RWPE1 (cell line): ENCODE measurements at regions not wholly inside any gene's neighbourhood (a gene's known extent, or its start where the extent isn't known, plus 50 kb on each side); places are given as distances from the start of the nearest gene placed in this dataset.
"Not testable (repeated sequence)": the region's sequence is repeated elsewhere in the genome, so short reads cannot be mapped to it uniquely, and the experiment has no call there.

Experiments used
- CTCF ChIA-PET: fragments of 350-600 bp; sonication (Branson Sonifier 250); formaldehyde crosslinking; extraction: SDS; loops from one replicate; lab custom pipeline; 2021; lab: Yijun Ruan, JAX
- POLR2A ChIA-PET: fragments of 400-600 bp; formaldehyde crosslinking; extraction: SDS; loops from one replicate; lab custom pipeline; 2020; ENCODE audit warnings: antibody characterized with exemption; ENCODE audit not compliant: low non-redundant PET; lab: Yijun Ruan, JAX
- DNase-seq: peaks from one replicate; pipeline ENCODE4 v3.0.0; 2012; ENCODE audit warnings: low spot score
- H3K27ac ChIP-seq: fragments of 450-650 bp; 2 replicates; pipeline ENCODE4 v1.5.1; 2017
- TF ChIP-seq, protein P1 (sequence below): fragments of 450-650 bp; conservative IDR thresholded peaks from 2 replicates; pipeline ENCODE4 v1.5.1; 2017; ENCODE audit warnings: low read depth, mild to moderate bottlenecking

DNA sequence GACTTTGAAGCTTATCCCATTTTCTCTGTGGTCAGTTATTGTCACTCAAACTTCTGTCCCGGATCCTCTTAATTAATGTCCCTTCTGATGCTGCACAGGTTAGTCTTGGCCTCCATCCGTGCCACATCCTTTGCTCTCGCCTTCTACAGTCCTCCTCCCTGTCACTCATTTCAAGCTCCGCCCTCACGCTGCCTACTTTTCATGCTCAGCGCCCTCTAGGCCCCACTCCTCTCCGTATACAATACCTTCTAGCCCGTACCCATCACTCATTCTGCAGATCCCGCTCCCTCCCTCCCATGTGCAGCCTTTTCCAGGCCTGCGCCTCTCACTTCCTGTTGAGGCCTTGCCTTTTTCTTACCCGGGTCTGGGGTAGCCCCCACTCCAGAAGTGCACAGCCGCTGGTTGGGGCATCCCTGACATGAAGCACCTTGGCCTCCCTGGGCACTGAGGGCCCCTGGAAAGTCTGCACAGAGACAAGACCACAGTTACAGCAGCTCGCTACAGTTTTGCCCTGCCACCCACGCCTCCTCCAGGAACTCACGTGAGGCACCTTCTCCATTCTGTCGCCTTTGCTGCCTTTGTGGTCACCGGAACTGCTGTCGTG is 88.5 kb upstream of the SLC25A48 start:
- POLR2A ChIA-PET, result no interaction called here
- no peak overlapping the region for H3K27ac ChIP-seq
- no peak for DNase-seq
- TF ChIP-seq, protein P1, sequence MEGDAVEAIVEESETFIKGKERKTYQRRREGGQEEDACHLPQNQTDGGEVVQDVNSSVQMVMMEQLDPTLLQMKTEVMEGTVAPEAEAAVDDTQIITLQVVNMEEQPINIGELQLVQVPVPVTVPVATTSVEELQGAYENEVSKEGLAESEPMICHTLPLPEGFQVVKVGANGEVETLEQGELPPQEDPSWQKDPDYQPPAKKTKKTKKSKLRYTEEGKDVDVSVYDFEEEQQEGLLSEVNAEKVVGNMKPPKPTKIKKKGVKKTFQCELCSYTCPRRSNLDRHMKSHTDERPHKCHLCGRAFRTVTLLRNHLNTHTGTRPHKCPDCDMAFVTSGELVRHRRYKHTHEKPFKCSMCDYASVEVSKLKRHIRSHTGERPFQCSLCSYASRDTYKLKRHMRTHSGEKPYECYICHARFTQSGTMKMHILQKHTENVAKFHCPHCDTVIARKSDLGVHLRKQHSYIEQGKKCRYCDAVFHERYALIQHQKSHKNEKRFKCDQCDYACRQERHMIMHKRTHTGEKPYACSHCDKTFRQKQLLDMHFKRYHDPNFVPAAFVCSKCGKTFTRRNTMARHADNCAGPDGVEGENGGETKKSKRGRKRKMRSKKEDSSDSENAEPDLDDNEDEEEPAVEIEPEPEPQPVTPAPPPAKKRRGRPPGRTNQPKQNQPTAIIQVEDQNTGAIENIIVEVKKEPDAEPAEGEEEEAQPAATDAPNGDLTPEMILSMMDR, result no peak
- CTCF ChIA-PET, result interaction anchor here (0.7 kb wide), 1 partner anchor 21 kb away, joined by 3 read pairs; no protein-coding TSS in a partner anchor

DNA sequence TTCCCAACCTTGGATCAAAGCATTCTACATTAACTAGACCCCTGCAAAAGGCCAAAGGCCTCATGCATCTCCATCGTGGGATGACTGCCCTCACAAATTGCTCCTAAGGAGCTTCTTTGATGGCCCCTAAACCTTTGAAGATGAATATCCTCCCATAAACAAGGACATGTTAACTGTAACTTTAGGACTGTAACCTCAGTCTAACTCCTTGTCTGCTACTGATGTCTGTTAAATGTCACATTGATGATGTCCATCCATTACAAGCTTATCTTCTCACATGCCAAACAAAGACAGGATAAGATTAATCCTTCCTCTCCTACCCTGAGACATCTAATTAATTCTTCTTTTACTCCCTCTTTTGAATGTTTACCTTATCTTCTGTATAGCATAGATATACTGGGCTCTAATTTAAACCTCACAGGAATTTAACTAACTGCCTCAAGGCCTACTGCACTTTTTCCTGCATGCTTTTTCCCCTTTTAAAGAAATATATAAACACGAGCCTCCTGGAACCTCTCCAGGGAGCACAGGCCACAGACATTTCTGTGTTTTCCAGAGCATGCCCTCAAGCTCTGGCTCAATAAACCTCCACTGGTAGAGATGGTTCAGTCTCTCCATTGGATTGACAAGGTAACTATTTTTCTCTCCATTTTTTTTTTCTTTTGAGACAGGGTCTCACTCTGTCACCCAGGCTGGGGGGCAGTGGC is 90.6 kb upstream of the SLC25A48 start:
- no peak for DNase-seq
- no peak overlapping the region for H3K27ac ChIP-seq
- ChIA-PET POLR2A (no interaction called here), CTCF (no interaction called here)
- TF ChIP-seq, protein P1, result no peak

DNA sequence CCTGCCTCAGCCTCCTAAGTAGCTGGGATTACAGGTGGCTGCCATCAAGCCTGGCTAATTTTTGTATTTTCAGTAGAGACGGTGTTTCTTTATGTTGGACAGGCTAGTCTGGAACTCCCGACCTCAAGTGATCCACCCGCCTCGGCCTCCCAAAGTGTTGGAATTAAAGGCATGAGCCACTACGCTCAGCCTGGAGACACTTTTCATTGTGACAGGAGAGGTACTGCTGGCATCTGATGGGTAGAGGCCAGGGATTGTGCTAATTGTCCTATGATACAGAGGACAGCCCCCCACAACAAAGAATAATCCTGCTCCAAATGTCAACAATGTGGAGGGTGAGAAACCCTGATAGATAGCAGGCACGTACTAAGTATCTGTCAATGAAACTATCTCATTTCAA is 91.3 kb upstream of the SLC25A48 start:
- ChIA-PET CTCF (no interaction called here), POLR2A (no interaction called here)
- no peak overlapping the region for H3K27ac ChIP-seq
- no peak for DNase-seq
- TF ChIP-seq, protein P1, result no peak

DNA sequence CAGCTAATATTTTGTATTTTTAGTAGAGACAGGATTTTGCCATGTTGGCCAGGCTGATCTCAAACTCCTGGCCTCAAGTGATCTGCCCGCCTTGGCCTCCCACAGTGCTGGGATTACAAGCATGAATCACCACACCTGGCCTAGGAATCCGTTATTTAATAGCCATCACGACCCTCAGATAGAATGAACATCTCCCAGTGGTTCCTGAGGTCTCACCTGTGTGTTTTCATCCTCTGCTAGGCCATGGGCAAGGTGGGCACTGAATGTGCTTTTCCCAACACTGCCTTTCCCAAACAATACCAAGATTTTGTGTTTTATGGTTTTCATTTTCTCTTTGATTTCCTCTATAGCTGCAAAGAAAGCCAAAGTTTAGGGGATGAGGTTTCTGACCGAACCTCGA is 92.2 kb upstream of the SLC25A48 start:
- H3K27ac ChIP-seq, DNase-seq, POLR2A ChIA-PET, CTCF ChIA-PET: not testable (repeated sequence)

DNA sequence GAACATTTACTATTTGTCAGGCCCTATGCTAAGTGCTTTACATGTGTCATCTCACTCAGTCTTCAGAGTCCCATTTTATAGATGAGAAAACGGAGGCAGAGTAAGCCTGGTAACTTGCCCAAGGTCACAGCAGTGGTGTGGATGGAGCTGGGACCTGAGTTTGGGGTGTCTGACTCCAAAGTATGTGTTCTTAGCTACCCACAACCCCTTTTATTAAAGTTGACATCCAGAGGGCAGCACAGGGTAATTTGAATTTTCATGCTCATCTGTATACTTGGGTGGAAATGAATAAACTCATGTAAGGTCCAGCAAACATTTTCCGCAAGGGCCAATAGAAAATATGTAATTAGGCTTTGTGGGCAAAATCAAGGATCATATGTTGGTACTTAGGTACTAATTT is 93.4 kb upstream of the SLC25A48 start:
- no peak for DNase-seq
- POLR2A ChIA-PET, result no interaction called here
- no peak overlapping the region for H3K27ac ChIP-seq
- TF ChIP-seq, protein P1, result no peak
- CTCF ChIA-PET, result interaction anchor here (1.4 kb wide), 1 partner anchor 12 kb away, joined by 7 read pairs; no protein-coding TSS in a partner anchor

DNA sequence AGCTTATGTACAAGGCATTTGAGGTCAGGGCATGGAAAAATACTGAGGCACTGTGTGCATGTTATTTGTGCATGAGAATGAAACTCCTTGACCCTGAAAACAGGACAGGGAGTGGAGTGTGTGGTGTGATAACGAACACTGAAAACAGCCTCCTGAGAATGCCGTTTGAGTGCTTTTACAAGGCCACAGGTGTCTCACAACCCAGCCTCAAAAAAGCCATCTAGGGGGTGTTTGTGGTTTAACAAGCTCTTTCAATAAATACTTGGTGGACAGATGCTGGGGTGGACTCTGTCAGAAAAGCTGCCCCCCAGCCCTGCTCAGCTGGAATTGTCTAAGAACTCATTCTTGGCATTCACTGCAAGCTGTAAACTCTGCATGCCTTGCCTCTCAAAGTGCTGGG is 94.0 kb upstream of the SLC25A48 start:
- ChIA-PET CTCF (interaction anchor here (0.6 to 1.4 kb wide), 2 partner anchors 11 to 706 kb away, joined by 3 to 7 read pairs; no protein-coding TSS in a partner anchor), POLR2A (no interaction called here)
- no peak for DNase-seq
- TF ChIP-seq, protein P1, result no peak
- H3K27ac ChIP-seq, result no peak overlapping the region
